ENCODE measurements at regions not wholly inside any gene's neighbourhood (a gene's known extent, or its start where the extent isn't known, plus 50 kb on each side); places are given as distances from the start of the nearest gene placed in this dataset.

GRCh38 chr15:31270767-31271166, 55.9 kb upstream of the KLF13 start:
- DNase-seq (ENCODE audit: extremely low spot score, insufficient read length, low read depth) (no peak), FAIRE-seq (no peak)

GRCh38 chr15:31271224-31271635, 55.4 kb upstream of the KLF13 start:
- FAIRE-seq = no peak

DNA sequence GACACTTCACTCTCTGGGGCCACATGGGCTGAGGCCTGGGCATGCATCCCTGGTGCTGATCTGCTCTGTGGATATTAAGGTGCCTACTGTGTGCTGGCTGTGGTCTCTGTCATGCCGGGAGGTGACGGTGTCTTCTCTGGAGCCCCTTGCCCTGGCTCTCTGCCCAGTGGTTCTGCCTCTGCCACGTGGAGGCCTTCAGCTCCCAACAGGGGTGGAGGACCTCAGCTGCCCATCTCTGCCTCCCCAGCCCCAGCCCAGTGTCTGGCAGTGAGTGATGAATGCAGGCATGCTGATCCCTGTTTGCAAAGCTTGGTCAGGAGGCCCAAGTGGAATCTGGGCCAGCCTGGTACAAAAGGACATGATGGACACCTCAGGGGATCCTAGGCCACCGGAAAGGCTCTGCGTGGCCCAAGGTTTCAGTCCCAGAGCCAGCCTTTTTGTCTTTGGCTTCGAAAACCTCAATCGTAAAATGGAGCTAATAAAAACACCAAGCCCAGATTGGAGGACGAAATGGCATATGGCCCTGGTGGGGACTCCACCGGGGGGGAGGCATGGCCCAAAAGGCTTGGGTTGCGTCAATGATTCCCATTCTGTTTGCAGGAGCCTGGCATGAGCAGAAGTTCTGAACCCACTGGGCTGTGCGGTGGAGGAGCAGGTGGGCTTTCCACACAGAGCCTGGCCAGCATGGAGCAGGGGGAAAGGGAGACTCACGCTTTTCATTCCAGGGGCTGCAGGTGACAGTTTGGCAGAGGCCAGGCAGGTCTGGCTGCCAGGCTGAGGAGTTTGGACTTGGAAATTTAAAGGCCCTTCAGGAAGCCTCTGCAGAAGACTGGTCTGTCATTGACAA, 54.7 kb upstream of the KLF13 start:
- DNase-seq (ENCODE audit: extremely low spot score, insufficient read length, low read depth) (no peak), FAIRE-seq (no peak)

More at GRCh38 chr15:31271224-31271635, 55.4 kb upstream of the KLF13 start:
- DNase-seq (ENCODE audit: extremely low spot score, insufficient read length, low read depth) = no peak

GRCh38 chr15:31272558-31273257, 53.9 kb upstream of the KLF13 start:
- no peak for FAIRE-seq

GRCh38 chr15:31273258-31273941, 53.2 kb upstream of the KLF13 start:
- no peak for DNase-seq (ENCODE audit: extremely low spot score, insufficient read length, low read depth)
- no peak for FAIRE-seq

More at GRCh38 chr15:31272558-31273257, 53.9 kb upstream of the KLF13 start:
- no peak for DNase-seq (ENCODE audit: extremely low spot score, insufficient read length, low read depth)

- FAIRE-seq = no peak
- no peak for DNase-seq (ENCODE audit: extremely low spot score, insufficient read length, low read depth)
Observed at GRCh38 chr15:31274496-31275330, 51.9 kb upstream of the KLF13 start.

DNA sequence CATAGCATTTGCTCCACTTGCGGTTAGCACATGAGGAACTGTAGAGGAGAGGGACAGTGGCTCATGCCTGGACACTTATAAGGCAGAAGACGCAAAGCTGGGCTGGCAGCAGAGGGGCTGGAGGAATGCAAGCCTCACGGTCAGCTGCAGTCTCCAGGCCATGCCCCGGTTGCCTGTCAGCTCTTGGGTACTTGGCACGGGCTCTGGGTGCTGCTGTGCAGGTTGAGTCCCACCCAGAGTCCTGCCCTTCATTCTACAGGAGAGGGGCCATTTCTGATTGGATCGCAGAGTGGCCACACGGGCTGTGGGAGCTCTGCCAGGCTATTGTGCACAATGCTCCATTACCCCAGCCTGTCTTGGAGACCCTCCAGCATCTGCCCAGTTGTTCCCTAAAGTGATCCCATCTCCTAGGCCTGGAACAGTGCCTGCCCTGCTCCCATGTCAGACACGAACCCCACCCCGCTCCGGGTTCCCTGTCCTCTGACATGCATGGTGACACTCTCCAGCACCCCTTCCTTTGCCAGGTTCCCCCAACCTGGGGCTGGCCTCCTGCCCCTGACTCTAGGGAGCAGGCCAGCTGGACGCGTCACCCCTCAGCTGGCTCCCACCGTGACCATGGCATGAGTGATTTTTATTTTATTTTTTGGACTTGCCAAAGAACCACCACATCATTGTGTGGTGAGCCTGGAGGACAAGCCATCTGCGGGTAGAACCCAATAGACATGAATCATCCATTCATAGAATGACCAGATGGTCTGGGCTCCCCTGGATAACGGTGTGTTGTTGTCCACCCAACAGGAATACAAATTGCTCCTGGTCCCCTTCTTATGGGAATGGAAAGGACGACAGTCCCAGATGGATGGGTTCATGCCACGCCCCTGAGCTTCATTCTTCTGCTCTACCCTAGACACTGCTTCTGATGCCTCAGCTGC, 51.0 kb upstream of the KLF13 start:
- DNase-seq (ENCODE audit: extremely low spot score, insufficient read length, low read depth) = no peak
- no peak for FAIRE-seq

DNA sequence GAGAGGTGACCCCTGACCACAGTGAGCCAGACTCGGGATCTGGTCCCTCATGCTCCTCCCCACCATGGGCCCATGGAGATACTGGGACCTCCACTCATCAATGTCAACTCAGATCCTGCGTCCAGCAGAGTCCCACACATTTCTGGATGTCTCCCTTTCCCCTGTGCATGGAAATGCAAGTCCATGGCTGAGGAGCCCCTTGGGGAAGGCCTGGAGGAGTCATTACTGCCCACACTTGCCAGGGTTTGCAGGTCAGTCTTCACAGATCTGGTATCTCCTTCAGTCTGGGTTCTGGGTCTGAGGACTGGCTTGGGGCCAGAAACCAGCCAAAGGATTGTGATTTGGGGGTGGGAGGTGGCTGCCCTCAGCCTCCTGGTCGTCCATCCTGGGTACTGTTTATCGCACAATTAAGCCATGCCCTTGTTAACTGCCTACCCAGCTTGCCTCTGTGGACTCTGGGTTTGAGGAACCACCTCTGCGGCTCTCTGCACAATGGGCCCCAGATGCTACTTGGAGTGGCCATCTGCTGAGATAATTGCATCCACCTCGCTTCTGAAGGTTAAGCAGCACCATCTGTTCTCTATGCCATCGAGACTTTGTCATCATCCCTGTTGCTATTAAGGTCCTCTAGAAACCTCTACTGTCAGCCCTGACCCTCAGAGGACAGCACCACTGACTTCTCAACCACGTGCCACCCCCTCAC, 49.9 kb upstream of the KLF13 start:
- DNase-seq (ENCODE audit: extremely low spot score, insufficient read length, low read depth) = no peak
- FAIRE-seq = no peak

Data from GM18507 (cell line).